Tibial nerve (tissue), 4 donors: ENCODE measurements at regions not wholly inside any gene's neighbourhood (a gene's known extent, or its start where the extent isn't known, plus 50 kb on each side); places are given as distances from the start of the nearest gene placed in this dataset.

Experiments used
- DNase-seq, 2 donors: peaks; one replicate each; pipeline ENCODE4 v3.0.0-alpha.2; 2019; ENCODE audit warnings: low spot score in 2 of 2
- H3K27ac ChIP-seq, 4 donors: fragments of 200-600 bp; sonication (generic) in 3 of 4; one replicate each; pipeline ENCODE4 v1.5.1; 2017 to 2019; ENCODE audit warnings: mild to moderate bottlenecking in 1 of 4
- H3K27me3 ChIP-seq, 2 donors: fragments of 200-600 bp; sonication (generic) in 1 of 2; one replicate each; pipeline versions ENCODE4 v1.5.1 to v1.6.0; 2017 to 2019
- H3K36me3 ChIP-seq, 3 donors: fragments of 200-600 bp; sonication (generic); one replicate each; pipeline ENCODE4 v1.5.1; 2018 to 2019
- H3K4me1 ChIP-seq, 4 donors: fragments of 200-600 bp; sonication (generic) in 3 of 4; one replicate each; pipeline ENCODE4 v1.5.1; 2017 to 2019
- H3K4me3 ChIP-seq, 4 donors: fragments of 200-600 bp; sonication (generic) in 3 of 4; one replicate each; pipeline ENCODE4 v1.5.1; 2017 to 2019; ENCODE audit warnings: mild to moderate bottlenecking in 1 of 4, moderate library complexity in 1 of 4
- H3K9me3 ChIP-seq, 4 donors: fragments of 200-600 bp; sonication (generic) in 3 of 4; one replicate each; pipeline ENCODE4 v1.5.1; 2017 to 2019
- EP300 ChIP-seq, 2 donors: sonication (generic); formaldehyde crosslinking; IDR thresholded peaks; one replicate each; pipeline ENCODE4 v1.6.1; 2017; ENCODE audit warnings: antibody characterized with exemption in 2 of 2, mild to moderate bottlenecking in 1 of 2
- POLR2A ChIP-seq, 2 donors: fragments of 450-650 bp; IDR thresholded peaks; one replicate each; pipeline ENCODE4 v1.6.1; 2017; ENCODE audit warnings: antibody characterized with exemption in 2 of 2, mild to moderate bottlenecking in 2 of 2, moderate library complexity in 2 of 2
- WGBS, 2 donors: methylation state at CpG; one replicate each; pipeline ENCODE4 v1.1.5; 2018; 5-methylcytosine and 5-hydroxymethylcytosine counted together
- TF ChIP-seq, protein P1 (sequence below), 5 experiments: fragments of 200-600 bp in 3 of 5; fragments of 450-650 bp in 2 of 5; sonication (generic) in 3 of 5; IDR thresholded peaks; one replicate each; pipeline ENCODE4 v1.5.1; 2016 to 2019; ENCODE audit warnings: antibody characterized with exemption in 5 of 5, mild to moderate bottlenecking in 3 of 5, moderate library complexity in 2 of 5

DNA sequence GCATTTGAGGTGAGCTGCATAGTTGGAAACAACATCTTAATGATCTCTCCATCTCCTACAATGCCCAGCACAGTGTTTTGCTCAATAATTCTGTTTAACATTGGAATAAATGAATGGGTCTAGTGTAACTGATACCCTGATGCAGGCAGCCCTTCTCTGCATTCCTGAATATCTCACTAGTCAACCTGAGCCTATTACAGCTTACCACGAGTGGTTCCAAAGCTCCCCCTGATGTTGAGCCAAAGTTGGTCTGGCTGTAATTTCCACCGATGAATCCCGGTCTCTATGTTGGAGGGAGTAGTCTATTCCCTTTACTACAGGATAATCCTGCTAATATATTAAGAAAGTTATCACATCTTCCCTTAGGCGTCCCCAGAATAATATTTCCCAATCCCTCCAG, 63.8 kb downstream of the ZBTB18 start:
- H3K27ac ChIP-seq = no peak overlapping the region
- H3K27me3 ChIP-seq = peaks cover 0 to 21% of the 10 kb centered on the region in 2 donors
- H3K4me3 ChIP-seq = no peak overlapping the region
- peaks cover 0 to 5% (median 0%) of the 10 kb centered on the region in 4 donors for H3K9me3 ChIP-seq
- no peak for TF ChIP-seq EP300 (IDR thresholded peaks at IDR 0.05)
- TF ChIP-seq, protein P1, sequence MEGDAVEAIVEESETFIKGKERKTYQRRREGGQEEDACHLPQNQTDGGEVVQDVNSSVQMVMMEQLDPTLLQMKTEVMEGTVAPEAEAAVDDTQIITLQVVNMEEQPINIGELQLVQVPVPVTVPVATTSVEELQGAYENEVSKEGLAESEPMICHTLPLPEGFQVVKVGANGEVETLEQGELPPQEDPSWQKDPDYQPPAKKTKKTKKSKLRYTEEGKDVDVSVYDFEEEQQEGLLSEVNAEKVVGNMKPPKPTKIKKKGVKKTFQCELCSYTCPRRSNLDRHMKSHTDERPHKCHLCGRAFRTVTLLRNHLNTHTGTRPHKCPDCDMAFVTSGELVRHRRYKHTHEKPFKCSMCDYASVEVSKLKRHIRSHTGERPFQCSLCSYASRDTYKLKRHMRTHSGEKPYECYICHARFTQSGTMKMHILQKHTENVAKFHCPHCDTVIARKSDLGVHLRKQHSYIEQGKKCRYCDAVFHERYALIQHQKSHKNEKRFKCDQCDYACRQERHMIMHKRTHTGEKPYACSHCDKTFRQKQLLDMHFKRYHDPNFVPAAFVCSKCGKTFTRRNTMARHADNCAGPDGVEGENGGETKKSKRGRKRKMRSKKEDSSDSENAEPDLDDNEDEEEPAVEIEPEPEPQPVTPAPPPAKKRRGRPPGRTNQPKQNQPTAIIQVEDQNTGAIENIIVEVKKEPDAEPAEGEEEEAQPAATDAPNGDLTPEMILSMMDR (IDR thresholded peaks at IDR 0.05) = no peak
- TF ChIP-seq POLR2A (IDR thresholded peaks at IDR 0.05) = no peak
- no peaks in the 10 kb centered on the region for H3K36me3 ChIP-seq
- no peak for DNase-seq
- 76% methylated on average over 4 of the region's 4 CpGs for WGBS, 2 donors
- no peaks in the 10 kb centered on the region for H3K4me1 ChIP-seq

DNA sequence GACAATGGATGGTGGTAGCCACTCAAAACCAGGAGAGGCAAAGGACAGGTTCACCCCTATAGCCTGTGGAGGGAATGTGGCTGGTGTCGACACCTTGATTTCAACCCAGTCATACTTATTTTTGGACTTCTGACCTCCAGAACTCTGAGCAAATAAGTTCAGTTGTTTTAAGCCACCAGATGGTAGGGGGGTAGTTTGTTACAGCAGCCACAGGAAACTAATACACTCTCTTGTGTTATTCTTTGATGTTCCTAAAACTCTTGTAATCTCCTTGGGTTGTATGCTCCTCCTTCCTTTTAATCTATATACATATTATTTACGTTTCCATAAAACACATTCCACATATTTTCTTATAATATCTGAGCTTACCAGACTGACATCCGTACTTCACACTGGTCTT, 65.9 kb downstream of the ZBTB18 start:
- no peak for TF ChIP-seq EP300 (IDR thresholded peaks at IDR 0.05)
- TF ChIP-seq, protein P1 (IDR thresholded peaks at IDR 0.05) = no peak
- TF ChIP-seq POLR2A (IDR thresholded peaks at IDR 0.05) = no peak
- Histone ChIP-seq H3K4me1 (no peaks in the 10 kb centered on the region), H3K27me3 (peaks cover 0 to 20% of the 10 kb centered on the region in 2 donors), H3K4me3 (no peak overlapping the region), H3K27ac (no peak overlapping the region), H3K36me3 (no peaks in the 10 kb centered on the region), H3K9me3 (peaks cover 0 to 5% (median 0%) of the 10 kb centered on the region in 4 donors)
- no peak for DNase-seq
- WGBS, 2 donors = 91 to 94% methylated on average over 3 of the region's 3 CpGs

DNA sequence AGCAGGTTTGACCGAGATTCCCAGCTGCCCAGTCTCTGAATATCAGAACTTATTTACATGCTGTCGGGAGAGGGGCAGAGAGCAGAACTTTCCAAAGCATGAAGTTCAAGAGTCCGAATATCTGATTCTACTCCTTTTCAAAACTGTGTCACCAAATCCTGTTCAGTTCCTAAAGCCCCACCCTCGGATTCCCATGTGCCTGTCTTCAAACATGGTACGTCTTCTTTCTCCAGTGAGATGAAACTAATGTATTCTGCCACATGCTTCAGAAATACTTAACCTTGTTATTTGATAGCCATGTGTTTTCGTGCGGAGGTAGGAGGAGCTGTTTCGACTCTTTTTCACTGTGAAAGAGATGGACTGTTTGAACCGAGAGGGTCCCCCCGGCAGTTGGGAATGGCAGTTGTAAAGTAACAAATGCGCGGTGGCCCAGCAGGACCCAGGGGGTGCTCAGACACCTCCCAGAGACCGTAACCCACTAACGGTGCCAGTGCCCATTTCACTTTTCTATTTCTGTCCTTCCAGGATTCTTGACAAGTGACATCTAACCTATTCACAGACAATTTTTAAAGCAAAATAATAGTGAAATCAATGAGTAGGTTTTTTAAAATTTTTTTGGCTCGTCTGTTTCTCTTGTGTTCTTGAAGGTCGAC, 67.2 kb downstream of the ZBTB18 start:
- peaks cover 0 to 5% (median 0%) of the 10 kb centered on the region in 4 donors for H3K9me3 ChIP-seq
- no peaks in the 10 kb centered on the region for H3K36me3 ChIP-seq
- H3K4me1 ChIP-seq = no peaks in the 10 kb centered on the region
- 31 to 39% methylated on average over 16 of the region's 16 CpGs for WGBS, 2 donors
- DNase-seq = no peak
- TF ChIP-seq POLR2A (IDR thresholded peaks at IDR 0.05) (no peak), EP300 (IDR thresholded peaks at IDR 0.05) (no peak)
- TF ChIP-seq, protein P1 (IDR thresholded peaks at IDR 0.05) = no peak
- H3K4me3 ChIP-seq = no peak overlapping the region
- no peak overlapping the region for H3K27ac ChIP-seq
- peaks cover 0 to 20% of the 10 kb centered on the region in 2 donors for H3K27me3 ChIP-seq

DNA sequence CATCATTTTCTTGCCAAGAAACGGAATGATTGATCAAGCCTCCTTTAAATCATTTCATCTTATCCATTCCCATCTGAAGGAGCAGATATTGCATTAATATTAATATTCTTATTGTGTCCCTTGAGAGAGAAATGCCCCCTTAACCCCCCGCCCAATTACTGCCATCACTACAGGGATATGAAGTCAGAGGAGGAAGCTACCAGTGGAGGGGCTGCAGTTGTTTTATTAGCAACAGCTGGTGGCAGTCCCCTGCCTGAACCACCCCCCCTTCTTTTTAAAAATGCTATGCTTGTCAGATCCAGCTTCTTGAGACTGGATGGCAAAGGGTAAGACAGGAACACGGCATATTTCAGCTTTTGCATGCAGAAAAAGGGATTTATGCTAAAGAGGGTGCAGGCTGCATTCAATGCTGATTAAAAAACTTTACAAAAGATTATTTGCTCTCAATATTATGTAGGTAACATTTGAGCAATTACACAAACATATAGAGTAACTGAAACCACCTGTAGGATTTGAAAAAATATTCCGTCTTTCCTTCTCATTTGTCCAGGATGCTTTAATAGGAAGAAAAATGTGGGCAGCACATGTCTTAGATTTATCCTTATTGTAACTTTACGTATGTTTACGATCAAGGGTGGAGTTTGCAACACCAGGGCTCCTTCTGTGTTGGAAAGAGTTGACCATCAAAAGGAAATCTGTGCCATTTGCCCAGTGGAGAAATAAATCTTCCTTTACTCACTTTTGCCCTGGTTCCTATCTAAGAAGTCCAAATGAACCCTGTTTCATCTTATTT, 77.7 kb downstream of the ZBTB18 start:
- no peak for DNase-seq
- WGBS, 2 donors = 62% methylated on average over 6 of the region's 6 CpGs
- TF ChIP-seq POLR2A (IDR thresholded peaks at IDR 0.05) (no peak), EP300 (IDR thresholded peaks at IDR 0.05) (no peak)
- TF ChIP-seq, protein P1 (IDR thresholded peaks at IDR 0.05) = no peak
- H3K27me3 ChIP-seq = peaks cover 0 to 14% of the 10 kb centered on the region in 2 donors
- peaks cover 0 to 10% (median 0%) of the 10 kb centered on the region in 4 donors for H3K9me3 ChIP-seq
- H3K27ac ChIP-seq = no peak overlapping the region
- no peaks in the 10 kb centered on the region for H3K36me3 ChIP-seq
- H3K4me3 ChIP-seq = no peak overlapping the region
- H3K4me1 ChIP-seq = no peaks in the 10 kb centered on the region

DNA sequence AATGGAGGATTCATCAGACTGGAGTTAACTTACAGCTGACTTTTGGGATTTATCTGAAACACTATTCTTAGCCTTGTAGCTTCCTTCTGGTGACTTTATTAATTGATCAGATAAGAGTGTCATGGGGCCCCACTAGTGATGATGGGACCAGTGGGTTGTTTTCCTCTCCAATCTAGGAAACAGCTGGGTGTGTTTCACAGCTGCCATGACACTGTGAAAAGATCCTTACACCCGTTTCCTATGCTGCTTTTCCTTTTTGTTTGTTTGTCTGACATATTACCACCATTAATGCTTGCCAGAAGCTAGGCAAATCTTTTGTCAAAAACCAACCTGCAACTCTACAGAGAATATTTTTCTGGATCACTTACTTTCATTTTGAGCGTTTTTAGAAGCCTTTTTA, 86.2 kb downstream of the ZBTB18 start:
- no peak for DNase-seq
- Histone ChIP-seq H3K27ac (no peak overlapping the region), H3K9me3 (no peaks in the 10 kb centered on the region), H3K27me3 (peaks cover 0 to 6% of the 10 kb centered on the region in 2 donors), H3K36me3 (no peaks in the 10 kb centered on the region), H3K4me3 (no peak overlapping the region), H3K4me1 (no peaks in the 10 kb centered on the region)
- 56 to 61% methylated on average over 2 of the region's 2 CpGs for WGBS, 2 donors
- TF ChIP-seq POLR2A (IDR thresholded peaks at IDR 0.05) (no peak), EP300 (IDR thresholded peaks at IDR 0.05) (no peak)
- TF ChIP-seq, protein P1 (IDR thresholded peaks at IDR 0.05) = no peak
